GM18519 (cell line): ENCODE measurements at regions not wholly inside any gene's neighbourhood (a gene's known extent, or its start where the extent isn't known, plus 50 kb on each side); places are given as distances from the start of the nearest gene placed in this dataset.

Experiments
- ATAC-seq: cut with Tn5 transposase; IDR thresholded peaks from one replicate; pipeline ENCODE4 v1.9.1; 2021; ENCODE audit warnings: mild to moderate bottlenecking, moderate library complexity; ENCODE audit not compliant: unreplicated experiment, low FRiP score

- no peak for ATAC-seq
These were observed 65.0 kb upstream of the IRF2BP2 start for GRCh38 chr1:234675006-234675405.

GRCh38 chr1:234674218-234674815 is 64.3 kb upstream of the IRF2BP2 start:
- no peak for ATAC-seq

GRCh38 chr1:234672349-234673135 is 62.6 kb upstream of the IRF2BP2 start:
- ATAC-seq: no peak

DNA sequence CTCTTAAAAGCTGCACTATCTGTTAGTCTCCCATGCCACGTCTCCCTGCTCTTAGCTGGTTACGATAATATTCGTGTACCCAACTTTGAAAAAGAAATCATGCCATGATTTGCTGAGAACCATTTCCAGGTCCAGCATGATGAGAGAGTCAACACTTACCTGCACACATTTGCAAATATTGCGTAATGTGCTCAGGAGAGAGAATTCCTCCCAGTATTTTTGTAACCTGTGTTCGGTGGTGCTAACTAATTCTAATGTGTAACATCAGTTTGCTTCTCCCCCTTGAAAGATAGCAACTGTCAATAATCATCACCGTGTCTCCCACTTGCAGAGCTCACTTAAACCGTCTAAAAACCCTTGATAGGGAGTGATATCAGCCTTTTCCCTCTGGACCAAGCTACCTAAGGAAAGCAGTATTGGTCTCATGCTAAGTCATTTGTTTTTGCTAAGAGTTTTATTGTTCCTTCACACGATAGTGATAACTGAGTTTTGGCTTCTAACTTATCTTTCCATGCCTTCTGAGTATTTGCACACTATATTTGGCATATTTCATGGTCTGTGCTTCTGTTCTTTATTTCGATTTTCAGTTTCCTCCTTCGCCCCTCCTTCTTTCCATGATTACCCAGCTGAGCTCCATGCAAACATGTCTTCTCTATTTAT is 61.1 kb upstream of the IRF2BP2 start:
- ATAC-seq: no peak

DNA sequence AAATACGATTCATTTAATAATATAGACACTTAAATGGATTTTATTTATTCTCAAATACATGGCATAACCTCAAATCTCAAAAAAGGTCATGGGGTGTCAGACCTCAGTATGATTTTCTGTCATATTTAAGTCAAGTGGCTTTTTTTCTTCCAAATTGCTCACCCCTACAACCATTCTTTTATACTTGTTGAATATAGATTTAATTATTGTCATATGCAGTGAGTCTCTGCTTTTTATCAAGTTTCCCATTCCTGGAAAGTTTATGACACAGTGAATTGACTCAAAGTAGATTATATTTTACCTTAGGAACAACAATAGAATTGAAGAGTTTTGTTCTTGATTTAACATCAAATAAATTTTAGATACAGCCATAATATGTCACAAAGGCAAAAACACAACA is 59.5 kb upstream of the IRF2BP2 start:
- no peak for ATAC-seq

DNA sequence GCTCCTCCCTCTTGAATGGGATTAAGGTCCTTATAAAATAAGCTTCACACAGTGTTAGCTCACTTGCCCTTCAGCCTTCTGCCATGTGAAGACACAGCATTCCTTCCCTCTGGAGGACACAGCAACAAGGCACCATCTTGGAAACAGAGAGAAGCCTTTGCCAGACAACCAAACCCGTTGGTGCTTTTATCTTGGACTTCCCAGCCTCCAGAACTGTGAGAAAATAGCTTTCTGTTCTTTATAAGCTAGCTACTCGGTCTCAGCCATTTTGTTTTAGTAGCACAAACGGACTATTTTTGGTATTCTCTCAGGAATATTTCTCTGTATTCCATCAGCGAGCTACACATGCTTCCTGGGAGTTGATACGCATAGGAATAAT is 58.6 kb upstream of the IRF2BP2 start:
- ATAC-seq: no peak

DNA sequence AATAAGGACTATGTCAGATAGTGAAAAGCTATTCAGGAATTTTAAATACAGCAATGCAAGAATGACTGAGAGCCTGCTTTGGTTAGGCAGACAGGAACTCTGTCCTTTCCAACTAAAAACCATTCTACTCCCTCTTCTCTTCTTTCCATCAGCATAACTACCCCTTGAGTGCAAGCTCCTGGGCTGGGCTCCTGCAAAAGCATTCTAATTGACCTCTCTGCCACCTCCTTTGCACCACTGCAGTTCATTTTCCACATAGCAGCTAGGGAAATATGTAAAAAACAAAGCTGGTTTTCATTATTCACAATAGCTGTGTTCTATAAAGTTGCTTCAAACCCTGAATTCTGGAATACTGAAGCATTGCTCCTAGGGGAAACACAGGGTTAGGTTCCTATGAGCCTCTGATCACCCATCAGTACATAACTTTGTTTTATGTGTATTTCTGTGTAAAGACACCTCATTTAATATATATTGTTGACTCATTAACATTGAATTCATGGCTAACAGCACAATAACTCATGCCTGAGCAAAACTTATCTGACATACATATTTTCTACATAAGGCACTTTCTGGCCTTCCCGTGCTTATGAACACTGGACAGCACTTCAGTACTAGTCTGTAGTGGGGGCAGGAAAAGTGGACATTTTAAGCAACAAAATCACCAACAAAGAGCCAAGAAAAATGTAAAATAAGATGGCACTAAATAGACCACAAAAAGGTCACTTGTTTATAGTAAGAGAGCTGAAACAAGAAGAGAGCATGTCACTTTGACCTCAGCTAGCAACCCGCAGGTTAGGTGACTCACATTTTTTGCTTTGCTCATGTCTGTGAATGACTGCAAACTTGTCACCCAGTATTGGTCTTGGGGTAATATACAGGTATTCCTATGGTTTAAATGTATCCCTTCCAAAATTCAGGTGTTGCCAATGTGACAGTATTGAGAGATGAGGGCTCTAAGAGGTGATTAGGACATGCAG is 57.9 kb upstream of the IRF2BP2 start:
- no peak for ATAC-seq

GRCh38 chr1:234666761-234667160 is 56.8 kb upstream of the IRF2BP2 start:
- ATAC-seq: no peak

- ATAC-seq: no peak
These were observed 56.1 kb upstream of the IRF2BP2 start for GRCh38 chr1:234665975-234666605.

GRCh38 chr1:234662148-234662547 is 52.2 kb upstream of the IRF2BP2 start:
- ATAC-seq: no peak

DNA sequence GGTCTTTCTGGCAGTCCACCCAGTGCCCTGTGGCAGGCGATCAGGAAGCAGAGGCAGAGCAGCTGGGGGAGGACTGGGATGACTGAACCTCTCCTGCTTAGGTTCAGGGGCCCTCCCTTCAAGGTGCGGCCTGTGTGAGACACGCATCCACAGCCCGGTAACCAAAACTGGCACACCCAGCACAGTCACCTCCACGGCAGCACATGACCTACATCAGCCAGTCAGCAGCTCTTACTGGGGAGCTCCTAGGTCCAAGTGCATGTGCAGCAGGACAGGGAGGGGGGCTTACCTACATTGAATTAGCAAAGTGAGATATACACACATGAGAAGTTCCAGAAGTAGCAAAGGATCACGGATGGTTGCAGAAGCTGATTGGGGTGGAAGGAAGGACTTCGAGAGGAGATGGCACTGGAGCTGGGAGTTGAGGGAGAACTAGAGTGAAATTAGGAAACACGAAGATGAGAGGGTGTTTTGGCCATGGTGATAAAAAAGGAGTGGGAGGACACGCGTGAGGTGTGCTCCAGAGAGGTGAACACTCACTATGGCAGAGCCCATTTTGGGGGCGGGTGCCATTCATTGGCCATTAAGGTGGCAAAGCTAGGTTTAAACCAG is 51.4 kb upstream of the IRF2BP2 start:
- no peak for ATAC-seq

DNA sequence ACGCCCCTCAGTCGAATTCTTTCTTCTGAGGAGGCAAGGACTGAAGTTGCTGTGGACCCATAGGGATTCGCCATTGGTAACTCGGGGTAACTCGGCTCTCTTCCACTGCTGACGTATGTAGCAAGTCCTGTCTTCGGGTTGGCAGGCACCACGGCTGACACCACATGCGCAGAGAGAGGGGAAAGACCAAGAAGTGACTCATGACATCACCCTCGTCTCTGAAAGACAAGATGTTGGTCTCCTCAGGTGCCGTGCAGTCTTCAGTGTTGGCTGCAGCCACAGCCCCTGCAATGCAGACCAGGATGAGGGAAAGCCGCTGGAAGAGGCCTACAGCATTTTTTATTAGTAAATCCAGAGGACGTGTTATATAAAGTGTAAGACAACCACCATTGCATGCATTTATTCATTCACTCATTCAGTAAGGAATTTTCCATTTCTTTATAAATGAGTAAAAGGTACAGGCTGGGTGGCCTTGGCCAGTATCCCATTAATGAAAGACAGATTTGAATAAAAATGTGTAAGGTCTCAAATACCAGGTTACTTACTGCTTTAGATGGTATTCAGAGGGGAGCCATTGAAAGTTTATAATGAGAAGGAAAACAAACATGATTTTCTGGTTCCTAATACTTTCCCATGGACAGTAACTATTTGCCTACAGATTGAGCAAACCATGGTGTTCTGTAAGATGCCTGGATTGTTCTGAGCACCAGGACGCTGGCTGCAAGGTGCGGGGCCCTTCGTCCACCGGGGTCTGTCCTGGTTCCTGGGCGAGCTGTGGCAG is 50.7 kb upstream of the IRF2BP2 start:
- no peak for ATAC-seq
